H1 (cell line): ENCODE measurements at regions not wholly inside any gene's neighbourhood (a gene's known extent, or its start where the extent isn't known, plus 50 kb on each side); places are given as distances from the start of the nearest gene placed in this dataset.

Experiments used
- CTCF ChIA-PET: fragments of 300-600 bp; sonication (Branson Sonifier 250); formaldehyde crosslinking; loops from one replicate; lab custom pipeline; 2021; ENCODE audit not compliant: partially characterized antibody; lab: Charles Lee
- POLR2A ChIA-PET: fragments of 300-600 bp; sonication (Branson Sonifier 250); formaldehyde crosslinking; loops from one replicate; lab custom pipeline; 2021; ENCODE audit warnings: inconsistent platforms; ENCODE audit not compliant: partially characterized antibody; lab: Charles Lee
- DNase-seq, 2 experiments: peaks; one replicate each; pipeline versions ENCODE4 v3.0.0 to v3.0.0-alpha.2; 2010 to 2022; ENCODE audit warnings: low spot score in 2 of 2, low read depth in 1 of 2, mixed read lengths in 1 of 2
- FAIRE-seq: peaks from 2 replicates; lab custom pipeline; 2011; peaks lifted over from hg19 to GRCh38; lab: Jason Lieb, UNC
- H2AFZ ChIP-seq: 2 replicates; pipeline ENCODE4 v1.8.1; 2012; ENCODE audit warnings: low read length, inconsistent platforms
- H2AK5ac ChIP-seq: 2 replicates; pipeline ENCODE4 v1.6.1; 2013; ENCODE audit warnings: low read depth, low read length
- H2BK120ac ChIP-seq: replicated peaks from 2 replicates; pipeline ENCODE3; 2013; ENCODE audit warnings: low read depth, low read length, inconsistent platforms
- H2BK12ac ChIP-seq: 2 replicates; pipeline ENCODE4 v1.6.1; 2013; ENCODE audit warnings: low read depth, low read length
- H2BK15ac ChIP-seq: 2 replicates; pipeline ENCODE4 v1.6.1; 2013; ENCODE audit warnings: low read length
- H2BK20ac ChIP-seq: 2 replicates; pipeline ENCODE4 v1.6.1; 2013; ENCODE audit warnings: low read length
- H2BK5ac ChIP-seq: 2 replicates; pipeline ENCODE4 v1.6.1; 2013; ENCODE audit warnings: low read depth, low read length
- H3K14ac ChIP-seq: 2 replicates; pipeline ENCODE4 v1.6.1; 2013; ENCODE audit warnings: inconsistent platforms; ENCODE audit not compliant: insufficient read length
- H3K18ac ChIP-seq: 2 replicates; pipeline ENCODE4 v1.6.1; 2013; ENCODE audit warnings: low read length; ENCODE audit errors: extremely low read depth
- H3K23ac ChIP-seq: 2 replicates; pipeline ENCODE4 v1.6.1; 2013; ENCODE audit warnings: inconsistent platforms; ENCODE audit not compliant: insufficient read length
- H3K23me2 ChIP-seq: 2 replicates; pipeline ENCODE4 v1.6.1; 2013; ENCODE audit warnings: low read depth, low read length
- H3K27ac ChIP-seq: 2 replicates; pipeline ENCODE4 v1.6.1; 2011; ENCODE audit warnings: low read depth, low read length, inconsistent platforms
- H3K27me3 ChIP-seq, 4 experiments: replicated peaks in 1 of 4; 1 replicate in 1 of 4; 2 replicates in 3 of 4; pipeline versions ENCODE4 v1.6.1 to v1.8.1; 2011 to 2013; ENCODE audit warnings: low read length in 3 of 4, mild to moderate bottlenecking in 3 of 4, inconsistent platforms in 2 of 4, mixed read lengths in 2 of 4, moderate library complexity in 1 of 4; ENCODE audit not compliant: control insufficient read depth in 3 of 4, insufficient read depth in 3 of 4; ENCODE audit errors: extremely low read depth in 1 of 4
- H3K36me3 ChIP-seq, 4 experiments: 2 replicates each; pipeline versions ENCODE4 v1.6.1 to v1.8.1; 2011 to 2013; ENCODE audit warnings: mild to moderate bottlenecking in 4 of 4, low read length in 3 of 4, moderate library complexity in 2 of 4, control low read depth in 1 of 4, inconsistent platforms in 1 of 4; ENCODE audit not compliant: insufficient read depth in 4 of 4, control insufficient read depth in 2 of 4
- H3K4ac ChIP-seq: replicated peaks from 2 replicates; pipeline ENCODE3; 2013; ENCODE audit warnings: low read length, low read depth, mixed read lengths, inconsistent platforms; ENCODE audit not compliant: insufficient read length
- H3K4me1 ChIP-seq, 4 experiments: replicated peaks in 1 of 4; 1 replicate in 1 of 4; 2 replicates in 3 of 4; pipeline versions ENCODE4 v1.6.1 to v1.8.1; 2011 to 2013; ENCODE audit warnings: low read length in 3 of 4, inconsistent platforms in 2 of 4, mixed read lengths in 1 of 4; ENCODE audit not compliant: insufficient read depth in 4 of 4, control insufficient read depth in 3 of 4
- H3K4me2 ChIP-seq, 2 experiments: 2 replicates each; pipeline versions ENCODE4 v1.6.1 to v1.8.1; 2011 to 2013; ENCODE audit warnings: low read depth in 2 of 2, low read length in 2 of 2, control low read depth in 1 of 2, inconsistent platforms in 1 of 2, mild to moderate bottlenecking in 1 of 2; ENCODE audit not compliant: insufficient read depth in 1 of 2
- H3K4me3 ChIP-seq, 4 experiments: fragments of 200-600, 300-600 bp in 1 of 4; sonication (generic), shearing (Covaris generic), sonication (Bioruptor Twin) in 1 of 4; 2 replicates each; pipeline versions ENCODE4 v1.5.1 to v1.8.1; 2011 to 2016; ENCODE audit warnings: low read length in 4 of 4, low read depth in 3 of 4, control low read depth in 2 of 4, inconsistent platforms in 2 of 4, mild to moderate bottlenecking in 2 of 4, mixed read lengths in 1 of 4, moderate library complexity in 1 of 4; ENCODE audit not compliant: insufficient read depth in 2 of 4; ENCODE audit errors: extremely low read depth in 1 of 4
- H3K56ac ChIP-seq: replicated peaks from 2 replicates; pipeline ENCODE3; 2013; ENCODE audit warnings: low read depth, mild to moderate bottlenecking, mixed read lengths, low read length, inconsistent platforms; ENCODE audit not compliant: insufficient read length
- H3K79me1 ChIP-seq: 2 replicates; pipeline ENCODE4 v1.6.1; 2013; ENCODE audit warnings: low read depth, low read length, control low read depth
- H3K79me2 ChIP-seq, 2 experiments: 2 replicates each; pipeline versions ENCODE4 v1.6.1 to v1.8.1; 2012 to 2013; ENCODE audit warnings: low read length in 2 of 2, mild to moderate bottlenecking in 2 of 2, inconsistent platforms in 1 of 2; ENCODE audit not compliant: insufficient read depth in 2 of 2, control insufficient read depth in 1 of 2
- H3K9ac ChIP-seq, 4 experiments: replicated peaks in 1 of 4; 1 replicate in 1 of 4; 2 replicates in 3 of 4; pipeline versions ENCODE4 v1.6.1 to v1.8.1; 2011 to 2013; ENCODE audit warnings: low read depth in 3 of 4, low read length in 3 of 4, control low read depth in 2 of 4, mild to moderate bottlenecking in 2 of 4, moderate library complexity in 2 of 4, inconsistent platforms in 1 of 4; ENCODE audit errors: extremely low read depth in 1 of 4
- H3K9me3 ChIP-seq, 2 experiments: 2 replicates each; pipeline versions ENCODE4 v1.6.1 to v1.8.1; 2012 to 2013; ENCODE audit warnings: mild to moderate bottlenecking in 2 of 2, moderate library complexity in 2 of 2, control low read depth in 1 of 2, inconsistent platforms in 1 of 2, low read depth in 1 of 2, low read length in 1 of 2, mixed read lengths in 1 of 2; ENCODE audit not compliant: insufficient read depth in 2 of 2
- H4K20me1 ChIP-seq, 2 experiments: replicated peaks in 1 of 2; 2 replicates each; pipeline versions ENCODE3 to v1.8.1; 2011 to 2013; ENCODE audit warnings: inconsistent platforms in 2 of 2, low read length in 2 of 2, mild to moderate bottlenecking in 1 of 2; ENCODE audit not compliant: insufficient read depth in 2 of 2, control insufficient read depth in 1 of 2
- H4K5ac ChIP-seq: 2 replicates; pipeline ENCODE4 v1.6.1; 2013; ENCODE audit warnings: low read length, low read depth, mixed read lengths, inconsistent platforms; ENCODE audit not compliant: insufficient read length
- H4K8ac ChIP-seq: 2 replicates; pipeline ENCODE4 v1.8.0; 2013; ENCODE audit warnings: mild to moderate bottlenecking, moderate library complexity, low read length, inconsistent platforms; ENCODE audit not compliant: insufficient read depth; ENCODE audit errors: extremely low read depth
- H4K91ac ChIP-seq: replicated peaks from 2 replicates; pipeline ENCODE3; 2013; ENCODE audit warnings: low read length, mixed read lengths, inconsistent platforms; ENCODE audit not compliant: insufficient read length
- ATF2 ChIP-seq: IDR thresholded peaks from 2 replicates; pipeline ENCODE4 v1.6.1; 2012; ENCODE audit warnings: low read length, inconsistent platforms
- CTCF ChIP-seq, 3 experiments: IDR thresholded peaks; 1 replicate in 2 of 3; 2 replicates in 1 of 3; pipeline versions ENCODE4 v1.5.1 to v1.6.1; 2011; ENCODE audit warnings: low read length in 3 of 3, mild to moderate bottlenecking in 3 of 3, inconsistent platforms in 2 of 3, low read depth in 1 of 3, moderate library complexity in 1 of 3; ENCODE audit not compliant: insufficient read depth in 1 of 3; ENCODE audit errors: control extremely low read depth in 1 of 3
- RAD21 ChIP-seq, 2 experiments: IDR thresholded peaks in 1 of 2; conservative IDR thresholded peaks in 1 of 2; 2 replicates each; pipeline ENCODE4 v1.6.1; 2011; ENCODE audit warnings: low read depth in 2 of 2, low read length in 2 of 2, improper control_type of control experiment in 1 of 2, inconsistent platforms in 1 of 2, mild to moderate bottlenecking in 1 of 2, moderate library complexity in 1 of 2
- SP4 ChIP-seq: IDR thresholded peaks from 2 replicates; pipeline ENCODE4 v1.6.1; 2012; ENCODE audit warnings: low read length, inconsistent platforms
- WGBS, 2 experiments: shearing (Covaris generic) in 1 of 2; methylation state at CpG; one replicate each; pipeline versions ENCODE4 v1.1.6 to v1.1.7; 2013 to 2015; ENCODE audit warnings: low lambda C conversion rate in 2 of 2, mixed read lengths in 2 of 2, inconsistent platforms in 1 of 2, low coverage in 1 of 2, missing lambda C conversion rate in 1 of 2; ENCODE audit not compliant: insufficient replicate concordance in 2 of 2, insufficient coverage in 1 of 2, insufficient read length in 1 of 2; ENCODE audit errors: extremely low coverage in 1 of 2, missing lambda C conversion rate in 1 of 2; 5-methylcytosine and 5-hydroxymethylcytosine counted together

DNA sequence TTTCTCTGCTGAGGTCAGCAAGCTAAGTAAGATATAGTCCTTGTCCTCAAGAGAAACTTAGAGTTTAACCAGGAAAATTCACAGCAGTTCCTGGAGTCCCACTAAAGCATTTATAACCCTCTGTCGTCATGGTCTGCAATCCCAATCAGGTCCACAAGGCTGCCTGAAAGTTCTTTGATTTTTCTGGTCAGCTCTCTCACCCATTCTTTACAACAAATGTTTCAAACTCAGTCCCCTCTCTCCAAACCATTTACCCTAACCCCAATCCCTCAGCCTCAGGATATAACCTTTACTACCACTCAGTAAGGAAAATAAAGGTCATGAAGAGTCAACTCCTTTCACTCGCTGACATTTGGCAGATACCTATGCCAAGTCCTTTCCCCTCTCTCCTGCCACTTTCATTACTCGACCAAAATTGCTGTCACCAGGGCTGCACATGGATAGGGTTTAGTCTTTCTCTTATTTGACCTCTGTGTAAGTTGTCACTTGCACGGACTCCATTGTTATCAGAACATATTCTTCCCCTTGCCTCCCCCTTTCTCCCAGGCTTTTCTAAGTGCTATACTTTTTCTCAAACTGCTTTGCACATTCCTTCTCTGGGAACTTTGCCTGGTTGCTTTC lies 936.6 kb downstream of the NR2F1-AS1 start:
- Histone ChIP-seq H4K8ac (no peak overlapping the region), H4K5ac (no peak overlapping the region), H4K91ac (no peak overlapping the region), H3K18ac (no peak overlapping the region), H3K23me2 (no peaks in the 10 kb centered on the region), H3K4me1 (peaks cover 0 to 8% (median 2%) of the 10 kb centered on the region in 4 experiments; a peak in 2 of 7 replicates), H3K36me3 (no peaks in the 10 kb centered on the region), H3K23ac (no peak overlapping the region), H2BK20ac (no peak overlapping the region), H3K27ac (no peak overlapping the region), H3K79me1 (no peaks in the 10 kb centered on the region), H3K9ac (no peak overlapping the region), H2AK5ac (no peak overlapping the region), H3K27me3 (peaks cover 0 to 2% (median 0%) of the 10 kb centered on the region in 4 experiments; a peak in 1 of 7 replicates), H2BK120ac (no peak overlapping the region), H3K9me3 (no peaks in the 10 kb centered on the region), H2BK12ac (no peak overlapping the region), H3K4me2 (no peak overlapping the region), H3K4me3 (no peak overlapping the region), H3K56ac (no peak overlapping the region), H2AFZ (peak overlapping the region; percentile 74), H4K20me1 (no peaks in the 10 kb centered on the region), H2BK15ac (no peak overlapping the region), H3K4ac (no peak overlapping the region), H3K14ac (no peak overlapping the region), H3K79me2 (no peaks in the 10 kb centered on the region), H2BK5ac (no peak overlapping the region)
- POLR2A ChIA-PET, result no interaction called here
- DNase-seq (no peak), FAIRE-seq (peak; percentile 82)
- CTCF ChIA-PET, result interaction anchor here (0.8 to 2.5 kb wide), 7 partner anchors 9 to 123 kb away, joined by 3 to 13 read pairs (median 5); no protein-coding TSS in a partner anchor
- 60% methylated on average over 4 of the region's 4 CpGs; no CpG with 5 or more reads in 1 of the 2 experiments for WGBS, 2 experiments
- TF ChIP-seq ATF2 (no peak), CTCF (IDR thresholded peaks at IDR 0.05; ENCODE audit: control extremely low read depth in 1 of 3, insufficient read depth in 1 of 3, low read depth in 1 of 3, low read length in 3 of 3) (peak in 1 of 3 experiments; percentile 28; a peak in 2 of 4 replicates), SP4 (no peak), RAD21 (IDR thresholded peaks at IDR 0.05 in 1 of 2, conservative IDR thresholded peaks at IDR 0.05 in 1 of 2; ENCODE audit: low read depth in 2 of 2, low read length in 2 of 2) (peak; percentile 24 to 26; a peak in 2 of 4 replicates)
